Type B pancreatic cell (in vitro differentiated cells): ENCODE measurements at regions not wholly inside any gene's neighbourhood (a gene's known extent, or its start where the extent isn't known, plus 50 kb on each side); places are given as distances from the start of the nearest gene placed in this dataset.

ENCODE experiments used
- DNase-seq: peaks from one replicate; pipeline ENCODE4 v3.0.0; 2021; ENCODE audit warnings: mixed read lengths; ENCODE audit not compliant: unreplicated experiment; ENCODE audit errors: extremely low spot score
- H3K27ac Mint-ChIP-seq: 2 replicates; pipeline ENCODE4 v1.8.0; 2021; ENCODE audit warnings: mild to moderate bottlenecking, mixed read lengths
- H3K27me3 Mint-ChIP-seq: 2 replicates; pipeline ENCODE4 v1.8.0; 2021; ENCODE audit warnings: mixed read lengths
- H3K36me3 Mint-ChIP-seq: 2 replicates; pipeline ENCODE4 v1.8.0; 2021; ENCODE audit warnings: mixed read lengths
- H3K4me1 Mint-ChIP-seq: one replicate; pipeline ENCODE4 v1.8.0; 2021; ENCODE audit warnings: mixed read lengths; ENCODE audit not compliant: unreplicated experiment
- H3K4me3 Mint-ChIP-seq: 2 replicates; pipeline ENCODE4 v1.8.0; 2021; ENCODE audit warnings: mild to moderate bottlenecking, mixed read lengths
- H3K9me3 Mint-ChIP-seq: 2 replicates; pipeline ENCODE4 v1.8.0; 2021; ENCODE audit warnings: mixed read lengths
- TF ChIP-seq, protein P1 (sequence below): fragments of 200-600 bp; sonication (generic); conservative IDR thresholded peaks from 2 replicates; pipeline ENCODE4 v1.5.0; 2021; ENCODE audit warnings: antibody characterized with exemption, mild to moderate bottlenecking

DNA sequence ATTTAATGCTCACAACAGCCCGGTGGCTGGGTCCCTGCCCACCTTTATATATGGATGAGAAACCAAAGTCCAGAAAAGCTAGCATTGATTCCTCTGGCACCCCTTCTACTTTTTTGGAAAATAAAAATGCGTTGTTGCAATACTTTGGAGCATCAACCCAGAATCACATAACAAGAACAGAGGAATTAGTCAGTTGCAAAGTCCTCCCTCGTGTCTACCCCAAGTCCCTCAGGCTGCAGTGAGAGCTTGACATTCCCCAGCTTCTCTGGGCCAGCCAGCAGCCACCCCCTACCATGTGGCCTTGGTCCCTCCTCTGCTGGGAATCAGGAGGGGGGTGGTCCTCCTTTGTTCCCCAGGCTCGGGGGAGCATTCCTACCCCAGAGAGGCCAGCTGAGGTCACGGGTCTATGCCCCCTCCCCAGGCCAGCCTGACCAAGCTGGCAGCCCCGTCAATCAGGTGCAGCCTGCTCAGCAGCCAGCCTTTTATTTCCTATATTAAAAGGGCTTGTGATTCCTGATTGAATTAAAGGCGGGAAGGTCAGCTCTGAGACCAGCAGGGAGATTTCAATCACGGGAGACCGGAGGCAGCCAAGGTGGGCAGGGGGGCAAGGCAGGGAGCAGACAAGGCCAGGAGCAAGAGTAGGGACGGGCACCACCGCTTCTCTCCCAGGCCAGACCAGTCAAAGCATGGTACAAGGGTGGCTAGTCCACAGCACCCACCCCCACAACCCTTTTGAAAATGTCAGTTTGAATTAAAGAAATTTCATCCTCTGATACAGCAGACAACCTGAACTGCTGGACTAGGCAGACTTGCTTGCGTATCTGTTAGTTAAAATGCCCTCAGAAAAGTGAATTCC lies 158.9 kb downstream of the MRPL14 start:
- no peaks in the 10 kb centered on the region for H3K36me3 Mint-ChIP-seq
- H3K27me3 Mint-ChIP-seq, result peaks cover 6% of the 10 kb centered on the region
- peaks cover 19% of the 10 kb centered on the region for H3K4me1 Mint-ChIP-seq
- no peak overlapping the region for H3K27ac Mint-ChIP-seq
- TF ChIP-seq, protein P1, sequence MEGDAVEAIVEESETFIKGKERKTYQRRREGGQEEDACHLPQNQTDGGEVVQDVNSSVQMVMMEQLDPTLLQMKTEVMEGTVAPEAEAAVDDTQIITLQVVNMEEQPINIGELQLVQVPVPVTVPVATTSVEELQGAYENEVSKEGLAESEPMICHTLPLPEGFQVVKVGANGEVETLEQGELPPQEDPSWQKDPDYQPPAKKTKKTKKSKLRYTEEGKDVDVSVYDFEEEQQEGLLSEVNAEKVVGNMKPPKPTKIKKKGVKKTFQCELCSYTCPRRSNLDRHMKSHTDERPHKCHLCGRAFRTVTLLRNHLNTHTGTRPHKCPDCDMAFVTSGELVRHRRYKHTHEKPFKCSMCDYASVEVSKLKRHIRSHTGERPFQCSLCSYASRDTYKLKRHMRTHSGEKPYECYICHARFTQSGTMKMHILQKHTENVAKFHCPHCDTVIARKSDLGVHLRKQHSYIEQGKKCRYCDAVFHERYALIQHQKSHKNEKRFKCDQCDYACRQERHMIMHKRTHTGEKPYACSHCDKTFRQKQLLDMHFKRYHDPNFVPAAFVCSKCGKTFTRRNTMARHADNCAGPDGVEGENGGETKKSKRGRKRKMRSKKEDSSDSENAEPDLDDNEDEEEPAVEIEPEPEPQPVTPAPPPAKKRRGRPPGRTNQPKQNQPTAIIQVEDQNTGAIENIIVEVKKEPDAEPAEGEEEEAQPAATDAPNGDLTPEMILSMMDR, result no peak
- no peak overlapping the region for H3K4me3 Mint-ChIP-seq
- DNase-seq, result peak; percentile 61
- H3K9me3 Mint-ChIP-seq, result peaks cover 5% of the 10 kb centered on the region

DNA sequence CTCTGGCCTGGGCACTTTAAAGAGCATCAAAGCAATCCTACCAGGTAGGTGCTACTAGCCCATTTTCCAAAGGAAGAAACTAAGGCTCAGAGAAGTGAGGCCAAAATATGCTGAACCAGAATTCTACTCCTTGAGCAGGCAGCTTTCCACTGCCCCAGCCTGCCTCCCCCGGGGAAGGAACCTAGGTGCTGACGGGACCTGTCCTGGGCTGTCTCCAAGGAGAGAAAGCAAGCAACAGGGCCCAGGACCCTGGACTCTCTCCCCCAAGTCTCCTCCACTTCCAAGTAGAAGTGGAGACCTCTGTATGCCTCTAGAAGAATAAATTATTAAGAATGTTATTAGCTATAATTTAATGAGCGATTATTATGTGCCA lies 159.5 kb downstream of the MRPL14 start:
- Mint-ChIP-seq H3K9me3 (peaks cover 5% of the 10 kb centered on the region), H3K27ac (no peak overlapping the region), H3K36me3 (no peaks in the 10 kb centered on the region), H3K27me3 (peaks cover 3% of the 10 kb centered on the region), H3K4me1 (peaks cover 16% of the 10 kb centered on the region), H3K4me3 (no peak overlapping the region)
- DNase-seq, result peak; percentile 50
- TF ChIP-seq, protein P1, result no peak

DNA sequence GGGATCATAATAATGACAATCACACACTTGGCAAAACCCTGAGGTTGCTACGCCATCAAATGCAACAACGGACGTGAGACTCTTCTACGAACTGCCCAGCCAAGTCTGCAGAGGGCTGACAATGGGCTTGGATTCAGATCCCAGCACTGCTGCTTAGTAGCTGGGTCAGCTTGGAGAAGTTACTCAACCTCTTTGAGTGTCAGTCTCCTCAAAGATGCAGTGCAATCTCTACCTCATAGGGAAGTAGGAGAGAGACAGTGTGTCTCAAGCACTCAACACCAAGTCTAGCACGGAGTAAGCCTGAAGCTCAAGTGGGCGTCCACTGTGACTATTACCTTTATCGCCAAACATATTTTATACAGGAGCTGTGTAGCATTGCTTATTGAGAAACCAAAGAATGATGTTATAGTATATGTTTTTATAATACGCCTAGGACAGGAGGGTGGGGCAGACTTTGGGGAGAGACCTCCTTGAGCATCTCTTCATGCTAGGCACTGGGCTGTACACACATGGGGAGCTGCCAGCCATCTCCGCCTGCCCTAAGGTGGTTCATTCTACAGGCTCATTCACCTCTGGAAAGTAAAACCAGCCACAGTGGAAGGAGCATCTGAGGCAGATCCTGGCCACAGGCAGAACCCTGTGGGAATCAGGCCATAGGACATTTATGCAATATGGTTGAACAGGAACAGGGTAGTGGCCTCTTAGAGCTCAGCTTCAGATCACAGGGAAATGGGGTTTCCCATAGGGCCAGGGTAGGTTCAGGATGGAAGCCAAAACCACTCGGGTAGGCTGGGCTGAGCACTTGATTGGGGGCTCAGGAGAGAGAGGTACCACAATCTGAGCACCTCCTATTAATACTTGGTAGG lies 160.2 kb downstream of the MRPL14 start:
- H3K9me3 Mint-ChIP-seq, result peaks cover 5% of the 10 kb centered on the region
- no peak overlapping the region for H3K27ac Mint-ChIP-seq
- no peak for DNase-seq
- no peak overlapping the region for H3K4me3 Mint-ChIP-seq
- H3K4me1 Mint-ChIP-seq, result peaks cover 12% of the 10 kb centered on the region
- TF ChIP-seq, protein P1, result no peak
- H3K27me3 Mint-ChIP-seq, result no peaks in the 10 kb centered on the region
- H3K36me3 Mint-ChIP-seq, result no peaks in the 10 kb centered on the region

DNA sequence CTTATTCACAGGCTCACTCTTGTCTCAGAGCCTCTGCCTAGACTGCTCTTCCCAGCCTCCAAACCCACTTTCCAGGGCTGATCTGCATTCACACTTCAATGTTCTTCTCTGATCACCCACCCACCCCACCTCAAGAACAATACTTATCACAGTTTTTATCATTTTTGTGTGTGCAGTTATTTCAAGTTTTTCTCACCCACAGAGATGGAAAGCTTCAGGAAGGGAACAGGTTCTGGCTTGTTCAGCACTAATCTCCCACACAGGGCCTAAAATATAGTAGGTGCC lies 160.9 kb downstream of the MRPL14 start:
- TF ChIP-seq, protein P1, result no peak
- H3K9me3 Mint-ChIP-seq, result no peaks in the 10 kb centered on the region
- no peaks in the 10 kb centered on the region for H3K27me3 Mint-ChIP-seq
- H3K36me3 Mint-ChIP-seq, result no peaks in the 10 kb centered on the region
- no peak for DNase-seq
- no peak overlapping the region for H3K27ac Mint-ChIP-seq
- no peak overlapping the region for H3K4me3 Mint-ChIP-seq
- H3K4me1 Mint-ChIP-seq, result peaks cover 5% of the 10 kb centered on the region

DNA sequence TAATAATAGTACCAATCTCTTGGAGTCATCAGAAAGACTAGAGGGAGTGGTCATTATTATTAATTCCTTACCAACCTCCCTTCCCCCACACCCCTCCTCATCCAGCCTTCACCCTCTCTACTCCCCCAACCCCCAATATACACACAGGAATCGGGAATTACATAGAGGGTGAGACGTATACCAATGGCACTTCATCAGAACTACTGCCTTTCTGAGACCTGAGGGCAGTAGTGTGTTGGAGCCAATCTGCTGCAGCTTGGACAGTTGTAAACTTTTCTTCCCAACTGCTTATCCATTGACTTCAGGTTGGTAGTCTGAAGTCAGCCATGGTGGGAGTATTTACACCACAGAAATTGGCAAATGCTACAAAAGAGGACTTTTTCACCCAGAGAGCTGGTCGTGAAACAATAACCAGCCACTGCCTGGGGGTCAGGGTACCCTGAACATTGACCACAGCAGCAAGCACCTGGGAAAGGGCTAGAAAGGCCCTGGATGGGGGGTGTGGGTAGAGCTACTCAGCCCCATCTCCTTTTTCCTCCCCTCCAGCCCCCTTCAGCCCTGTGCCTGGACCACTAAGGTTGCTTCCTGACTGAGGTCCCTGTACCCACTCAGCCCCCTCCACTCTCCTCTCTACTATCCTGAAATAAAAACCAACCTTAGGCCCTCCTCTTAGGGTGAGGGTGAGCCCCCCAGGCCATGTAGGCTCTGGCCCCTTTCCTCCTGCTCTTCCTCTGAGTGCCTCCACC lies 161.5 kb downstream of the MRPL14 start:
- H3K36me3 Mint-ChIP-seq, result no peaks in the 10 kb centered on the region
- H3K9me3 Mint-ChIP-seq, result no peaks in the 10 kb centered on the region
- H3K27me3 Mint-ChIP-seq, result no peaks in the 10 kb centered on the region
- peaks cover 4% of the 10 kb centered on the region for H3K4me1 Mint-ChIP-seq
- TF ChIP-seq, protein P1, result no peak
- no peak overlapping the region for H3K27ac Mint-ChIP-seq
- no peak overlapping the region for H3K4me3 Mint-ChIP-seq
- DNase-seq, result no peak
